H9 (cell line): ENCODE measurements at regions not wholly inside any gene's neighbourhood (a gene's known extent, or its start where the extent isn't known, plus 50 kb on each side); places are given as distances from the start of the nearest gene placed in this dataset.

Experiments
- DNase-seq: peaks from one replicate; pipeline ENCODE4 v3.0.0-alpha.2; 2017
- H2AFZ ChIP-seq: one replicate; pipeline ENCODE4 v1.6.1; 2013; ENCODE audit warnings: mild to moderate bottlenecking, low read length, control low read depth, moderate library complexity
- H2AK5ac ChIP-seq: 2 replicates; pipeline ENCODE4 v1.6.1; 2013; ENCODE audit warnings: low read length, control low read depth, mixed read lengths; ENCODE audit not compliant: insufficient read length
- H2BK120ac ChIP-seq: one replicate; pipeline ENCODE4 v1.6.1; 2013; ENCODE audit warnings: low read depth, mild to moderate bottlenecking, low read length, control low read depth, inconsistent platforms; ENCODE audit not compliant: poor library complexity, severe bottlenecking
- H2BK12ac ChIP-seq: 2 replicates; pipeline ENCODE4 v1.6.1; 2013; ENCODE audit warnings: low read length, control low read depth, mixed read lengths, low read depth; ENCODE audit not compliant: insufficient read length
- H2BK15ac ChIP-seq: 2 replicates; pipeline ENCODE4 v1.6.1; 2013; ENCODE audit warnings: low read depth, low read length, control low read depth
- H2BK20ac ChIP-seq: one replicate; pipeline ENCODE4 v1.6.1; 2013; ENCODE audit warnings: low read depth, mild to moderate bottlenecking, low read length, control low read depth, inconsistent platforms; ENCODE audit not compliant: poor library complexity, severe bottlenecking
- H2BK5ac ChIP-seq: 2 replicates; pipeline ENCODE4 v1.6.1; 2013; ENCODE audit warnings: low read length, control low read depth, mixed read lengths; ENCODE audit not compliant: insufficient read length
- H3K14ac ChIP-seq: 2 replicates; pipeline ENCODE4 v1.6.1; 2013; ENCODE audit warnings: low read length, control low read depth; ENCODE audit not compliant: insufficient read depth
- H3K18ac ChIP-seq: 2 replicates; pipeline ENCODE4 v1.6.1; 2013; ENCODE audit warnings: low read depth, mild to moderate bottlenecking, mixed read lengths, low read length, control low read depth; ENCODE audit not compliant: insufficient read length
- H3K23ac ChIP-seq: 2 replicates; pipeline ENCODE4 v1.6.1; 2013; ENCODE audit warnings: low read length, control low read depth, mixed read lengths, low read depth; ENCODE audit not compliant: insufficient read length
- H3K23me2 ChIP-seq: 2 replicates; pipeline ENCODE4 v1.6.1; 2013; ENCODE audit warnings: low read depth, mild to moderate bottlenecking, mixed read lengths, low read length, control low read depth; ENCODE audit not compliant: insufficient read length, poor library complexity, severe bottlenecking
- H3K27ac ChIP-seq: 2 replicates; pipeline ENCODE4 v1.5.1; 2013; ENCODE audit warnings: low read length, control low read depth, mixed read lengths, low read depth; ENCODE audit not compliant: insufficient read length
- H3K27me3 ChIP-seq: 2 replicates; pipeline ENCODE4 v1.6.1; 2013; ENCODE audit warnings: low read length, control low read depth, inconsistent platforms; ENCODE audit not compliant: insufficient read depth
- H3K4ac ChIP-seq: 2 replicates; pipeline ENCODE4 v1.6.1; 2013; ENCODE audit warnings: low read depth, mild to moderate bottlenecking, control low read depth, inconsistent platforms, low read length, moderate library complexity
- H3K4me1 ChIP-seq: 2 replicates; pipeline ENCODE4 v1.6.1; 2013; ENCODE audit warnings: low read length, control low read depth, inconsistent platforms; ENCODE audit not compliant: insufficient read depth
- H3K4me2 ChIP-seq: 2 replicates; pipeline ENCODE4 v1.6.1; 2013; ENCODE audit warnings: low read length, control low read depth, mixed read lengths; ENCODE audit not compliant: insufficient read length, insufficient read depth
- H3K56ac ChIP-seq: 2 replicates; pipeline ENCODE4 v1.6.1; 2013; ENCODE audit warnings: low read depth, mild to moderate bottlenecking, mixed read lengths, low read length, control low read depth; ENCODE audit not compliant: insufficient read length
- H3K79me1 ChIP-seq: 2 replicates; pipeline ENCODE4 v1.6.1; 2013; ENCODE audit warnings: low read depth, mild to moderate bottlenecking, moderate library complexity, low read length, control low read depth, inconsistent platforms; ENCODE audit not compliant: insufficient read depth, poor library complexity, severe bottlenecking
- H3K79me2 ChIP-seq: 2 replicates; pipeline ENCODE4 v1.6.1; 2013; ENCODE audit warnings: low read length, control low read depth, inconsistent platforms; ENCODE audit not compliant: insufficient read depth
- H3K9ac ChIP-seq: 2 replicates; pipeline ENCODE4 v1.6.1; 2013; ENCODE audit warnings: low read length, control low read depth, mixed read lengths; ENCODE audit not compliant: insufficient read length; ENCODE audit errors: extremely low read depth
- H3K9me3 ChIP-seq: one replicate; pipeline ENCODE4 v1.6.1; 2013; ENCODE audit warnings: low read depth, low read length, inconsistent platforms; ENCODE audit not compliant: control insufficient read depth
- H3T11ph ChIP-seq: one replicate; pipeline ENCODE4 v1.6.1; 2013; ENCODE audit warnings: mild to moderate bottlenecking, low read length, control low read depth, inconsistent platforms
- H4K20me1 ChIP-seq: one replicate; pipeline ENCODE4 v1.6.1; 2013; ENCODE audit not compliant: control insufficient read depth, insufficient read length, insufficient read depth
- H4K5ac ChIP-seq: 2 replicates; pipeline ENCODE4 v1.6.1; 2013; ENCODE audit warnings: low read depth, mild to moderate bottlenecking, mixed read lengths, low read length, control low read depth; ENCODE audit not compliant: insufficient read length
- H4K8ac ChIP-seq: replicated peaks from 2 replicates; pipeline ENCODE4 v1.6.1; 2013; ENCODE audit warnings: low read length, control low read depth, mixed read lengths, low read depth; ENCODE audit not compliant: insufficient read length
- H4K91ac ChIP-seq: 2 replicates; pipeline ENCODE4 v1.6.1; 2013; ENCODE audit warnings: low read depth, mild to moderate bottlenecking, moderate library complexity, mixed read lengths, low read length, control low read depth; ENCODE audit not compliant: insufficient read length
- H3K27ac Mint-ChIP-seq, 3 experiments: 2 replicates in 2 of 3; 3 replicates in 1 of 3; pipeline ENCODE4 v1.8.0; 2020 to 2021; ENCODE audit warnings: mixed read lengths in 3 of 3, mild to moderate bottlenecking in 1 of 3, moderate library complexity in 1 of 3
- H3K27me3 Mint-ChIP-seq: 2 replicates; pipeline ENCODE4 v1.8.0; 2021; ENCODE audit warnings: low read depth, mild to moderate bottlenecking, moderate library complexity, mixed read lengths
- H3K36me3 Mint-ChIP-seq, 3 experiments: 2 replicates in 2 of 3; 3 replicates in 1 of 3; pipeline ENCODE4 v1.8.0; 2020 to 2021; ENCODE audit warnings: low read depth in 3 of 3, mixed read lengths in 3 of 3; ENCODE audit not compliant: insufficient read depth in 1 of 3
- H3K4me1 Mint-ChIP-seq, 2 experiments: 2 replicates each; pipeline ENCODE4 v1.8.0; 2020; ENCODE audit warnings: mixed read lengths in 2 of 2
- H3K4me3 Mint-ChIP-seq, 2 experiments: 2 replicates in 1 of 2; 3 replicates in 1 of 2; pipeline ENCODE4 v1.8.0; 2020 to 2021; ENCODE audit warnings: mild to moderate bottlenecking in 2 of 2, mixed read lengths in 2 of 2, moderate library complexity in 1 of 2
- H3K9me3 Mint-ChIP-seq, 2 experiments: 2 replicates in 1 of 2; 3 replicates in 1 of 2; pipeline ENCODE4 v1.8.0; 2020; ENCODE audit warnings: mild to moderate bottlenecking in 2 of 2, mixed read lengths in 2 of 2, moderate library complexity in 1 of 2
- TF ChIP-seq, protein P1 (sequence below): fragments of 200-600 bp; sonication (generic); conservative IDR thresholded peaks from 3 replicates; pipeline ENCODE4 v1.8.0; 2021; ENCODE audit warnings: antibody characterized with exemption, mild to moderate bottlenecking

- H4K5ac ChIP-seq, result no peak overlapping the region
- H3K27ac Mint-ChIP-seq, result no peak overlapping the region
- H3K14ac ChIP-seq, result no peak overlapping the region
- no peaks in the 10 kb centered on the region for H3K4me1 Mint-ChIP-seq
- H2BK5ac ChIP-seq, result no peak overlapping the region
- H3K56ac ChIP-seq, result no peak overlapping the region
- TF ChIP-seq, protein P1, sequence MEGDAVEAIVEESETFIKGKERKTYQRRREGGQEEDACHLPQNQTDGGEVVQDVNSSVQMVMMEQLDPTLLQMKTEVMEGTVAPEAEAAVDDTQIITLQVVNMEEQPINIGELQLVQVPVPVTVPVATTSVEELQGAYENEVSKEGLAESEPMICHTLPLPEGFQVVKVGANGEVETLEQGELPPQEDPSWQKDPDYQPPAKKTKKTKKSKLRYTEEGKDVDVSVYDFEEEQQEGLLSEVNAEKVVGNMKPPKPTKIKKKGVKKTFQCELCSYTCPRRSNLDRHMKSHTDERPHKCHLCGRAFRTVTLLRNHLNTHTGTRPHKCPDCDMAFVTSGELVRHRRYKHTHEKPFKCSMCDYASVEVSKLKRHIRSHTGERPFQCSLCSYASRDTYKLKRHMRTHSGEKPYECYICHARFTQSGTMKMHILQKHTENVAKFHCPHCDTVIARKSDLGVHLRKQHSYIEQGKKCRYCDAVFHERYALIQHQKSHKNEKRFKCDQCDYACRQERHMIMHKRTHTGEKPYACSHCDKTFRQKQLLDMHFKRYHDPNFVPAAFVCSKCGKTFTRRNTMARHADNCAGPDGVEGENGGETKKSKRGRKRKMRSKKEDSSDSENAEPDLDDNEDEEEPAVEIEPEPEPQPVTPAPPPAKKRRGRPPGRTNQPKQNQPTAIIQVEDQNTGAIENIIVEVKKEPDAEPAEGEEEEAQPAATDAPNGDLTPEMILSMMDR, result no peak
- no peak overlapping the region for H2BK15ac ChIP-seq
- H2BK20ac ChIP-seq, result no peak overlapping the region
- no peaks in the 10 kb centered on the region for H3K27me3 ChIP-seq
- H3K9me3 Mint-ChIP-seq, result no peaks in the 10 kb centered on the region; a peak in 1 of 5 replicates
- H3K36me3 Mint-ChIP-seq, result no peaks in the 10 kb centered on the region
- no peak overlapping the region for H3T11ph ChIP-seq
- no peak overlapping the region for H4K8ac ChIP-seq
- H3K4ac ChIP-seq, result no peak overlapping the region
- H4K20me1 ChIP-seq, result no peaks in the 10 kb centered on the region
- no peaks in the 10 kb centered on the region for H3K23me2 ChIP-seq
- no peak overlapping the region for H2AK5ac ChIP-seq
- no peak overlapping the region for H3K9ac ChIP-seq
- H2BK120ac ChIP-seq, result no peak overlapping the region
- no peaks in the 10 kb centered on the region for H3K27me3 Mint-ChIP-seq
- H3K18ac ChIP-seq, result no peak overlapping the region
- H2AFZ ChIP-seq, result no peak overlapping the region
- no peak overlapping the region for H2BK12ac ChIP-seq
- no peak overlapping the region for H3K4me3 Mint-ChIP-seq
- no peak for DNase-seq
- H3K79me2 ChIP-seq, result no peaks in the 10 kb centered on the region
- no peak overlapping the region for H4K91ac ChIP-seq
- H3K23ac ChIP-seq, result no peak overlapping the region
- no peaks in the 10 kb centered on the region for H3K79me1 ChIP-seq
- no peaks in the 10 kb centered on the region for H3K9me3 ChIP-seq
- H3K4me2 ChIP-seq, result no peak overlapping the region
- H3K27ac ChIP-seq, result no peak overlapping the region
- H3K4me1 ChIP-seq, result no peaks in the 10 kb centered on the region
Measured at GRCh38 chr5:71998746-71999145, 108.5 kb upstream of the MAP1B start.
